Cardiac septum (tissue), 1 donor: ENCODE measurements at regions not wholly inside any gene's neighbourhood (a gene's known extent, or its start where the extent isn't known, plus 50 kb on each side); places are given as distances from the start of the nearest gene placed in this dataset.

Source experiments
- DNase-seq: peaks from one replicate; pipeline ENCODE4 v3.0.0-alpha.2; 2020; ENCODE audit warnings: low spot score
- intact Hi-C: fragments of 100-400 bp; cut with DNase I; formaldehyde crosslinking; loops from one replicate; pipeline ENCODE4 v1.14.0; 2022
- donor health status: DM: no; HTN: no; CAD: no.

- no peak for DNase-seq
- intact Hi-C loops, result no loop called here
These were observed 174.1 kb downstream of the CSNK2A3 start for GRCh38 chr11:11178671-11179638.

GRCh38 chr11:11177156-11177808 lies 175.8 kb downstream of the CSNK2A3 start:
- intact Hi-C loops, result no loop called here
- DNase-seq, result no peak

- DNase-seq, result no peak
- intact Hi-C loops, result no loop called here
These were observed 179.6 kb downstream of the CSNK2A3 start for GRCh38 chr11:11173316-11174025.

- DNase-seq, result no peak
- intact Hi-C loops, result no loop called here
These were observed 181.2 kb downstream of the CSNK2A3 start for GRCh38 chr11:11171854-11172253.

- no peak for DNase-seq
- intact Hi-C loops, result no loop called here
These were observed 181.8 kb downstream of the CSNK2A3 start for GRCh38 chr11:11171285-11171684.

- no peak for DNase-seq
- intact Hi-C loops, result no loop called here
These were observed 182.5 kb downstream of the CSNK2A3 start for GRCh38 chr11:11170352-11171084.

- intact Hi-C loops, result no loop called here
- no peak for DNase-seq
These were observed 183.2 kb downstream of the CSNK2A3 start for GRCh38 chr11:11169715-11170351.

GRCh38 chr11:11167806-11168205 lies 185.2 kb downstream of the CSNK2A3 start:
- DNase-seq, result no peak
- intact Hi-C loops, result no loop called here

GRCh38 chr11:11164334-11164690 lies 188.7 kb downstream of the CSNK2A3 start:
- intact Hi-C loops, result no loop called here
- no peak for DNase-seq

- no peak for DNase-seq
- intact Hi-C loops, result no loop called here
These were observed 189.2 kb downstream of the CSNK2A3 start for GRCh38 chr11:11163669-11164333.

- no peak for DNase-seq
- intact Hi-C loops, result no loop called here
These were observed 189.8 kb downstream of the CSNK2A3 start for GRCh38 chr11:11163236-11163635.

GRCh38 chr11:11157185-11157584 lies 195.9 kb downstream of the CSNK2A3 start:
- no peak for DNase-seq
- intact Hi-C loops, result loop anchor here (5.0 kb wide), 1 partner anchor 120 kb away; no protein-coding TSS in a partner anchor

- DNase-seq, result no peak
- intact Hi-C loops, result loop anchor here (5.0 kb wide), 1 partner anchor 119 kb away; no protein-coding TSS in a partner anchor
These were observed 196.9 kb downstream of the CSNK2A3 start for GRCh38 chr11:11155962-11156815.

GRCh38 chr11:11152877-11153276 lies 200.2 kb downstream of the CSNK2A3 start:
- no peak for DNase-seq
- intact Hi-C loops, result no loop called here

GRCh38 chr11:11149671-11150459 lies 203.2 kb downstream of the CSNK2A3 start:
- intact Hi-C loops, result loop anchor here (2.0 to 10.0 kb wide), 2 partner anchors 61 to 385 kb away; no protein-coding TSS in a partner anchor

GRCh38 chr11:11148596-11148995 lies 204.5 kb downstream of the CSNK2A3 start:
- no peak for DNase-seq
- intact Hi-C loops, result loop anchor here (2.0 to 10.0 kb wide), 2 partner anchors 62 to 386 kb away; no protein-coding TSS in a partner anchor

More at GRCh38 chr11:11149671-11150459, 203.2 kb downstream of the CSNK2A3 start:
- DNase-seq, result no peak
